CD1c-positive myeloid dendritic cell (primary cell): ENCODE measurements at regions not wholly inside any gene's neighbourhood (a gene's known extent, or its start where the extent isn't known, plus 50 kb on each side); places are given as distances from the start of the nearest gene placed in this dataset.

Experiments
- DNase-seq: peaks from one replicate; pipeline ENCODE4 v3.0.0-alpha.2; 2016; ENCODE audit errors: extremely low spot score

GRCh38 chr2:81974216-81974615 lies 1669.7 kb upstream of the LRRTM1 start:
- DNase-seq, result no peak

GRCh38 chr2:81942876-81943275 lies 1638.3 kb upstream of the LRRTM1 start:
- DNase-seq, result no peak

- DNase-seq, result no peak
Measured at GRCh38 chr2:81942136-81942680, 1637.7 kb upstream of the LRRTM1 start.

- no peak for DNase-seq
Measured at GRCh38 chr2:81940266-81940955, 1635.9 kb upstream of the LRRTM1 start.

GRCh38 chr2:81937944-81938343 lies 1633.4 kb upstream of the LRRTM1 start:
- no peak for DNase-seq

- no peak for DNase-seq
Measured at GRCh38 chr2:81903534-81903933, 1599.0 kb upstream of the LRRTM1 start.

- no peak for DNase-seq
Measured at GRCh38 chr2:81901017-81901416, 1596.5 kb upstream of the LRRTM1 start.

GRCh38 chr2:81895620-81896250 lies 1591.2 kb upstream of the LRRTM1 start:
- DNase-seq, result no peak

- no peak for DNase-seq
Measured at GRCh38 chr2:81894451-81894990, 1590.0 kb upstream of the LRRTM1 start.

GRCh38 chr2:81876624-81877023 lies 1572.1 kb upstream of the LRRTM1 start:
- DNase-seq, result no peak

- DNase-seq, result no peak
Measured at GRCh38 chr2:81872006-81872405, 1567.5 kb upstream of the LRRTM1 start.

- no peak for DNase-seq
Measured at GRCh38 chr2:81870119-81870518, 1565.6 kb upstream of the LRRTM1 start.

- DNase-seq, result no peak
Measured at GRCh38 chr2:81858998-81859397, 1554.4 kb upstream of the LRRTM1 start.

GRCh38 chr2:81853341-81853740 lies 1548.8 kb upstream of the LRRTM1 start:
- DNase-seq, result no peak

- no peak for DNase-seq
Measured at GRCh38 chr2:81852651-81853050, 1548.1 kb upstream of the LRRTM1 start.

- no peak for DNase-seq
Measured at GRCh38 chr2:81839780-81840179, 1535.2 kb upstream of the LRRTM1 start.

GRCh38 chr2:81835321-81836000 lies 1530.9 kb upstream of the LRRTM1 start:
- DNase-seq, result no peak

GRCh38 chr2:81786811-81787210 lies 1482.3 kb upstream of the LRRTM1 start:
- no peak for DNase-seq

- DNase-seq, result no peak
Measured at GRCh38 chr2:81767187-81767912, 1462.8 kb upstream of the LRRTM1 start.

- DNase-seq, result no peak
Measured at GRCh38 chr2:81747481-81748070, 1443.0 kb upstream of the LRRTM1 start.

GRCh38 chr2:81739966-81740365 lies 1435.4 kb upstream of the LRRTM1 start:
- DNase-seq, result no peak
